CD4-positive, alpha-beta T cell (primary cell): ENCODE measurements at regions not wholly inside any gene's neighbourhood (a gene's known extent, or its start where the extent isn't known, plus 50 kb on each side); places are given as distances from the start of the nearest gene placed in this dataset.

Experiments used
- ATAC-seq: fragments of 200-7000 bp; cut with Tn5 transposase; one replicate; pipeline ENCODE4 v1.10.0; 2022; ENCODE audit warnings: mild to moderate bottlenecking; ENCODE audit not compliant: poor library complexity
- CTCF ChIA-PET: fragments of 350-600 bp; sonication (Branson Sonifier 250); formaldehyde crosslinking; loops from one replicate; lab custom pipeline; 2021; ENCODE audit warnings: antibody characterized with exemption, inconsistent platforms; lab: Charles Lee
- POLR2A ChIA-PET: fragments of 350-600 bp; sonication (Branson Sonifier 250); formaldehyde crosslinking; loops from one replicate; lab custom pipeline; 2021; ENCODE audit warnings: antibody characterized with exemption, inconsistent platforms; lab: Charles Lee
- DNase-seq, 14 experiments: peaks; one replicate each; pipeline ENCODE4 v3.0.0-alpha.2; 2013 to 2020; ENCODE audit warnings: mixed read lengths in 2 of 14
- H3K27ac ChIP-seq, 2 donors: one replicate each; pipeline versions ENCODE4 v1.5.1 to v1.7.0; 2013; ENCODE audit warnings: low read length in 2 of 2, low read depth in 1 of 2, mild to moderate bottlenecking in 1 of 2
- H3K27me3 ChIP-seq, 2 experiments: 1 replicate in 1 of 2; 2 replicates in 1 of 2; pipeline versions ENCODE4 v1.6.1 to v1.7.0; 2013; ENCODE audit warnings: low read length in 2 of 2, control low read depth in 1 of 2, mild to moderate bottlenecking in 1 of 2, moderate library complexity in 1 of 2; ENCODE audit not compliant: insufficient read depth in 2 of 2, control insufficient read depth in 1 of 2
- H3K36me3 ChIP-seq: one replicate; pipeline ENCODE4 v1.6.1; 2013; ENCODE audit warnings: low read length, control low read depth; ENCODE audit not compliant: insufficient read depth
- H3K4me1 ChIP-seq: one replicate; pipeline ENCODE4 v1.6.1; 2013; ENCODE audit warnings: low read length, control low read depth; ENCODE audit not compliant: insufficient read depth
- H3K4me3 ChIP-seq: one replicate; pipeline ENCODE4 v1.5.1; 2013; ENCODE audit warnings: mild to moderate bottlenecking, low read length, moderate library complexity
- H3K9me3 ChIP-seq, 2 experiments: 1 replicate in 1 of 2; 2 replicates in 1 of 2; pipeline versions ENCODE4 v1.6.1 to v1.7.0; 2013; ENCODE audit warnings: low read length in 2 of 2, mild to moderate bottlenecking in 2 of 2, control low read depth in 1 of 2, moderate library complexity in 1 of 2; ENCODE audit not compliant: control insufficient read depth in 1 of 2, insufficient read depth in 1 of 2
- H3K27ac Mint-ChIP-seq: one replicate; pipeline ENCODE4 v1.8.0; 2020; ENCODE audit warnings: mixed read lengths
- H3K27me3 Mint-ChIP-seq: one replicate; pipeline ENCODE4 v1.8.0; 2021; ENCODE audit warnings: mixed read lengths
- H3K36me3 Mint-ChIP-seq: one replicate; pipeline ENCODE4 v1.8.0; 2021; ENCODE audit warnings: low read depth, mixed read lengths
- H3K4me1 Mint-ChIP-seq: one replicate; pipeline ENCODE4 v1.8.0; 2021; ENCODE audit warnings: low read depth, mixed read lengths
- H3K4me3 Mint-ChIP-seq: one replicate; pipeline ENCODE4 v1.8.0; 2020; ENCODE audit warnings: mild to moderate bottlenecking, mixed read lengths
- H3K9me3 Mint-ChIP-seq: one replicate; pipeline ENCODE4 v1.8.0; 2020; ENCODE audit warnings: mixed read lengths
- intact Hi-C, 2 experiments: fragments of 100-400 bp; cut with DNase I in 1 of 2; cut with micrococcal nuclease in 1 of 2; formaldehyde crosslinking; loops; one replicate each; pipeline versions ENCODE4 v1.15.1 to v1.9.0; 2023 to 2025; cut with DNase I, micrococcal nuclease
- TF ChIP-seq, protein P1 (sequence below): fragments of 200-600 bp; IDR thresholded peaks from one replicate; pipeline ENCODE4 v1.8.0; 2022; ENCODE audit warnings: antibody characterized with exemption, mild to moderate bottlenecking

DNA sequence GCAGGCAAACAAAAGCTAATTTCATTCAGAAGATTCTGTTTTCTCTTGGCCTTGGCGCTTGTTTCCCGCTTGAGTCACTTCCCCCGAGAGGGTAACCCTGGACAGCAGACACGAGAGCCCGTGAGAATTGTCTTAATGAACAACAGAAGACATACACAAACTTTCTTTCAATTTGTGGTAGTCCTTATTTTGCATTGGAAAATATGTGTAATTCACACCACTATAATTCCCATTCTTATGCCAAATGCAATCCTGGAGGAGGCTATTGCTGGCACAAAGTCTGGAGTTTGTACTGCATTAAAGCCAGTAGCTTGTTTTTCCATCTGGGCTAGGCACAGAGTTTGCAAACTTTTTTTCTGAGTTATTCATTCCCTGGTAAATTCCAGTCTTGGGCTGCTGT lies 109.8 kb upstream of the IVNS1ABP start:
- no peaks in the 10 kb centered on the region for H3K4me1 Mint-ChIP-seq

DNA sequence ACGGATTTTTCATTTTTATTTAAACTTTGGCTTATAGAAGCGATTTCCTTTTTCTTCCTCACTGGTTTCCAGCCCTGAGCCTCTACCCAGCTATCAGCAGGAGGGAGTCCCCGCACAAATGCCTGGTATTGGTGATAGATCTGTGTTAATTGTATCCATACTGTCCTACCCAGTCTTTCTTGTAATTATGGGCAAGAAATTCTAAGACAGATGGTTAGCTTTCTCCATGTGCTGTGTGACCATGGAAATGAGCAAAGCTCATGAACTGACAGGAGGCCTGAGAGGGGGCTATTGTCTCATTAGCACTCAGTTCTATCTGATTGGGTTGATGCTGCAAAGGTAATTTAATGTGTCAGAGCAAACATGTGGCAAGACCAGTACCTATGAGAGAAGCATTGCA lies 108.1 kb upstream of the IVNS1ABP start:
- peaks cover 11% of the 10 kb centered on the region for H3K4me1 Mint-ChIP-seq
- H3K27ac Mint-ChIP-seq, result no peak overlapping the region

More for the DNA sequence above, 109.8 kb upstream of the IVNS1ABP start:
- DNase-seq, result no peak
- H3K9me3 ChIP-seq, result no peaks in the 10 kb centered on the region
- H3K36me3 ChIP-seq, result no peaks in the 10 kb centered on the region
- Mint-ChIP-seq H3K27me3 (peaks cover 4% of the 10 kb centered on the region), H3K9me3 (peaks cover 5% of the 10 kb centered on the region), H3K4me3 (no peak overlapping the region), H3K36me3 (no peaks in the 10 kb centered on the region), H3K27ac (no peak overlapping the region)
- H3K27ac ChIP-seq, result no peak overlapping the region
- H3K4me1 ChIP-seq, result no peaks in the 10 kb centered on the region
- POLR2A ChIA-PET, result interaction anchor here (1.2 kb wide), 1 partner anchor 61 kb away, joined by 4 read pairs; no protein-coding TSS in a partner anchor
- no peak for ATAC-seq
- TF ChIP-seq, protein P1, sequence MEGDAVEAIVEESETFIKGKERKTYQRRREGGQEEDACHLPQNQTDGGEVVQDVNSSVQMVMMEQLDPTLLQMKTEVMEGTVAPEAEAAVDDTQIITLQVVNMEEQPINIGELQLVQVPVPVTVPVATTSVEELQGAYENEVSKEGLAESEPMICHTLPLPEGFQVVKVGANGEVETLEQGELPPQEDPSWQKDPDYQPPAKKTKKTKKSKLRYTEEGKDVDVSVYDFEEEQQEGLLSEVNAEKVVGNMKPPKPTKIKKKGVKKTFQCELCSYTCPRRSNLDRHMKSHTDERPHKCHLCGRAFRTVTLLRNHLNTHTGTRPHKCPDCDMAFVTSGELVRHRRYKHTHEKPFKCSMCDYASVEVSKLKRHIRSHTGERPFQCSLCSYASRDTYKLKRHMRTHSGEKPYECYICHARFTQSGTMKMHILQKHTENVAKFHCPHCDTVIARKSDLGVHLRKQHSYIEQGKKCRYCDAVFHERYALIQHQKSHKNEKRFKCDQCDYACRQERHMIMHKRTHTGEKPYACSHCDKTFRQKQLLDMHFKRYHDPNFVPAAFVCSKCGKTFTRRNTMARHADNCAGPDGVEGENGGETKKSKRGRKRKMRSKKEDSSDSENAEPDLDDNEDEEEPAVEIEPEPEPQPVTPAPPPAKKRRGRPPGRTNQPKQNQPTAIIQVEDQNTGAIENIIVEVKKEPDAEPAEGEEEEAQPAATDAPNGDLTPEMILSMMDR, result no peak
- CTCF ChIA-PET, result interaction anchor here (1.6 kb wide), 1 partner anchor 209 kb away, joined by 3 read pairs; no protein-coding TSS in a partner anchor
- H3K27me3 ChIP-seq, result no peaks in the 10 kb centered on the region
- intact Hi-C loops, result no loop called here
- H3K4me3 ChIP-seq, result no peak overlapping the region

DNA sequence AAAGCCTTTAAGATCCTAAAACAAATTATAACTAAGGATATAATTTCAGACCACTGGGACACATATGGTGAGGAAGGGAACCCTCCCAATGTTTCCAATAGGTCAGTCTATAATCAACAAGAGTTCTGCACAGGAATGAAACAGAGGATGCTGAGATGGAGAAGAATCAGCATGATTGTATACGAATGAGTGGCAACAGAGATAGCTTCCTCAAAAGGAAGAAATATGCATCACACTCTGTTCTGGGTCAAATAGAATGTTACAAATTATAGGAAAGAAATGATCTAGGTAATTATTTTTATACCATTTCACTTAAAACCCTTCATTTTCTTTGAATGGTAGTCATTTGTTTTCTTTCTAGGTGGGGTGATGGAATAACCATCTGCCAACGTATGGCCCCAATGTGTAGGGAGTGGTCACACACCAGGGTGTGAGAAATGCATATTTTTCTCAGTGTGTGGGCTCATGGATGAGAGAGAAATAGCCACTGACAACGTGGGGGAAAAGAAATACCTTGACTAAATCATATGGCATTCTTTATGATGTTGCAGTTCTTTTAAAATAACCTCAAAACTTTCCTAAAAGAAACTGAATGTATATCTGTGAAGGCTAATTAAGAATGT lies 104.6 kb upstream of the IVNS1ABP start:
- Mint-ChIP-seq H3K9me3 (no peaks in the 10 kb centered on the region), H3K27ac (no peak overlapping the region), H3K4me1 (peaks cover 11% of the 10 kb centered on the region), H3K36me3 (no peaks in the 10 kb centered on the region), H3K4me3 (no peak overlapping the region), H3K27me3 (no peaks in the 10 kb centered on the region)
- no peaks in the 10 kb centered on the region for H3K27me3 ChIP-seq
- TF ChIP-seq, protein P1, result no peak
- H3K36me3 ChIP-seq, result no peaks in the 10 kb centered on the region
- intact Hi-C loops, result no loop called here
- ATAC-seq, result no peak
- H3K9me3 ChIP-seq, result no peaks in the 10 kb centered on the region
- no peak for DNase-seq
- ChIA-PET POLR2A (no interaction called here), CTCF (no interaction called here)
- H3K27ac ChIP-seq, result no peak overlapping the region
- peaks cover 10% of the 10 kb centered on the region for H3K4me1 ChIP-seq
- no peak overlapping the region for H3K4me3 ChIP-seq

More for the DNA sequence above, 108.1 kb upstream of the IVNS1ABP start:
- ChIA-PET POLR2A (interaction anchor here (0.7 kb wide), 1 partner anchor 108 kb away, joined by 3 read pairs; the partner anchor contains the start of gene IVNS1ABP), CTCF (interaction anchor here (1.1 kb wide), 1 partner anchor 14 kb away, joined by 3 read pairs; no protein-coding TSS in a partner anchor)
- no peak for DNase-seq
- Histone ChIP-seq H3K27ac (no peak overlapping the region), H3K4me3 (no peak overlapping the region), H3K36me3 (no peaks in the 10 kb centered on the region), H3K9me3 (no peaks in the 10 kb centered on the region), H3K4me1 (peaks cover 5% of the 10 kb centered on the region), H3K27me3 (no peaks in the 10 kb centered on the region)
- no peaks in the 10 kb centered on the region for H3K36me3 Mint-ChIP-seq
- H3K9me3 Mint-ChIP-seq, result peaks cover 5% of the 10 kb centered on the region
- H3K4me3 Mint-ChIP-seq, result no peak overlapping the region
- intact Hi-C loops, result no loop called here
- TF ChIP-seq, protein P1, result no peak
- no peak for ATAC-seq
- H3K27me3 Mint-ChIP-seq, result peaks cover 4% of the 10 kb centered on the region
